Hematopoietic multipotent progenitor cell (in vitro differentiated cells): ENCODE measurements at regions not wholly inside any gene's neighbourhood (a gene's known extent, or its start where the extent isn't known, plus 50 kb on each side); places are given as distances from the start of the nearest gene placed in this dataset.

Experiments
- DNase-seq, 3 donors: peaks; one replicate each; pipeline ENCODE4 v3.0.0-alpha.2; 2011 to 2015; ENCODE audit warnings: low read depth in 2 of 3, low spot score in 2 of 3

GRCh38 chr14:80446356-80446755 lies 235.1 kb upstream of the DIO2 start:
- no peak for DNase-seq

- no peak for DNase-seq
These were observed 234.3 kb upstream of the DIO2 start for GRCh38 chr14:80445605-80446004.

- DNase-seq, result no peak
These were observed 223.4 kb upstream of the DIO2 start for GRCh38 chr14:80434574-80435321.

GRCh38 chr14:80433811-80434210 lies 222.5 kb upstream of the DIO2 start:
- no peak for DNase-seq

- DNase-seq, result no peak
These were observed 217.4 kb upstream of the DIO2 start for GRCh38 chr14:80428671-80429070.

GRCh38 chr14:80428171-80428570 lies 216.9 kb upstream of the DIO2 start:
- no peak for DNase-seq

GRCh38 chr14:80427101-80427500 lies 215.8 kb upstream of the DIO2 start:
- no peak for DNase-seq

GRCh38 chr14:80426683-80427082 lies 215.4 kb upstream of the DIO2 start:
- no peak for DNase-seq

GRCh38 chr14:80425686-80426085 lies 214.4 kb upstream of the DIO2 start:
- no peak for DNase-seq

- DNase-seq, result no peak
These were observed 208.5 kb upstream of the DIO2 start for GRCh38 chr14:80419769-80420168.

GRCh38 chr14:80419345-80419744 lies 208.0 kb upstream of the DIO2 start:
- no peak for DNase-seq

GRCh38 chr14:80415636-80416035 lies 204.3 kb upstream of the DIO2 start:
- no peak for DNase-seq

GRCh38 chr14:80414080-80414479 lies 202.8 kb upstream of the DIO2 start:
- DNase-seq, result no peak

- no peak for DNase-seq
These were observed 193.1 kb upstream of the DIO2 start for GRCh38 chr14:80404413-80404812.

GRCh38 chr14:80403036-80403435 lies 191.7 kb upstream of the DIO2 start:
- DNase-seq, result no peak

- DNase-seq, result no peak
These were observed 183.7 kb upstream of the DIO2 start for GRCh38 chr14:80395031-80395430.

- no peak for DNase-seq
These were observed 182.5 kb upstream of the DIO2 start for GRCh38 chr14:80393766-80394165.

GRCh38 chr14:80390906-80391305 lies 179.6 kb upstream of the DIO2 start:
- no peak for DNase-seq

GRCh38 chr14:80388980-80389711 lies 177.8 kb upstream of the DIO2 start:
- DNase-seq, result no peak

- DNase-seq, result no peak
These were observed 176.3 kb upstream of the DIO2 start for GRCh38 chr14:80387563-80387981.

- no peak for DNase-seq
These were observed 174.0 kb upstream of the DIO2 start for GRCh38 chr14:80385336-80385735.

- no peak for DNase-seq
These were observed 171.9 kb upstream of the DIO2 start for GRCh38 chr14:80383223-80383622.
